Vagina (tissue), 2 donors: ENCODE measurements at regions not wholly inside any gene's neighbourhood (a gene's known extent, or its start where the extent isn't known, plus 50 kb on each side); places are given as distances from the start of the nearest gene placed in this dataset.
"Not testable (repeated sequence)": the region's sequence is repeated elsewhere in the genome, so short reads cannot be mapped to it uniquely, and the experiment has no call there.

Experiments
- DNase-seq, 2 donors: peaks; one replicate each; pipeline ENCODE4 v3.0.0-alpha.2; 2017; ENCODE audit errors: extremely low spot score in 2 of 2
- H3K27ac ChIP-seq: fragments of 200-600 bp; sonication (generic); one replicate; pipeline ENCODE4 v1.5.1; 2019
- H3K27me3 ChIP-seq: fragments of 200-600 bp; sonication (generic); one replicate; pipeline ENCODE4 v1.5.1; 2019
- H3K36me3 ChIP-seq, 2 donors: fragments of 200-600 bp; sonication (generic); one replicate each; pipeline ENCODE4 v1.5.1; 2017 to 2019
- H3K4me1 ChIP-seq: fragments of 200-600 bp; sonication (generic); one replicate; pipeline ENCODE4 v1.5.1; 2019
- H3K4me3 ChIP-seq, 2 donors: fragments of 200-600 bp; sonication (generic); 1 replicate in 1 of 2; 2 replicates in 1 of 2; pipeline ENCODE4 v1.5.1; 2016 to 2019
- H3K9me3 ChIP-seq: fragments of 200-600 bp; sonication (generic); one replicate; pipeline ENCODE4 v1.5.1; 2019
- CTCF ChIP-seq, 3 experiments: fragments of 450-650 bp in 2 of 3; fragments of 200-600 bp in 1 of 3; sonication (generic) in 1 of 3; IDR thresholded peaks; one replicate each; pipeline ENCODE4 v1.5.1; 2017 to 2019; ENCODE audit warnings: antibody characterized with exemption in 3 of 3, mild to moderate bottlenecking in 2 of 3, moderate library complexity in 2 of 3
- POLR2A ChIP-seq, 2 donors: fragments of 450-650 bp; IDR thresholded peaks; one replicate each; pipeline ENCODE4 v1.6.1; 2017; ENCODE audit warnings: antibody characterized with exemption in 2 of 2, mild to moderate bottlenecking in 2 of 2, moderate library complexity in 2 of 2
- POLR2AphosphoS5 ChIP-seq, 2 donors: sonication (generic); formaldehyde crosslinking; IDR thresholded peaks; one replicate each; pipeline ENCODE4 v1.9.0; 2017; ENCODE audit warnings: antibody characterized with exemption in 2 of 2, mild to moderate bottlenecking in 2 of 2, low read depth in 1 of 2; ENCODE audit not compliant: insufficient read depth in 1 of 2
- intact Hi-C: fragments of 100-400 bp; cut with DNase I; formaldehyde crosslinking; loops from one replicate; pipeline ENCODE4 v1.15.1; 2023

- H3K27ac ChIP-seq, result no peak overlapping the region
- no peaks in the 10 kb centered on the region for H3K9me3 ChIP-seq
- intact Hi-C loops, result no loop called here
- TF ChIP-seq CTCF (IDR thresholded peaks at IDR 0.05) (no peak), POLR2A (IDR thresholded peaks at IDR 0.05) (no peak), POLR2AphosphoS5 (IDR thresholded peaks at IDR 0.05; ENCODE audit: insufficient read depth in 1 of 2, low read depth in 1 of 2) (no peak)
- H3K4me3 ChIP-seq, result no peak overlapping the region
- DNase-seq, result no peak
- H3K4me1 ChIP-seq, result no peaks in the 10 kb centered on the region
- no peaks in the 10 kb centered on the region for H3K36me3 ChIP-seq
- no peaks in the 10 kb centered on the region for H3K27me3 ChIP-seq
Measured at GRCh38 chr2:225763711-225764110, 364.2 kb downstream of the NYAP2 start.

GRCh38 chr2:225761396-225761795 lies 361.9 kb downstream of the NYAP2 start:
- intact Hi-C loops, result no loop called here
- H3K4me3 ChIP-seq, result no peak overlapping the region
- no peaks in the 10 kb centered on the region for H3K9me3 ChIP-seq
- H3K27ac ChIP-seq, result no peak overlapping the region
- no peaks in the 10 kb centered on the region for H3K27me3 ChIP-seq
- TF ChIP-seq CTCF (IDR thresholded peaks at IDR 0.05) (no peak), POLR2A (IDR thresholded peaks at IDR 0.05) (no peak)
- no peaks in the 10 kb centered on the region for H3K36me3 ChIP-seq
- H3K4me1 ChIP-seq, result no peaks in the 10 kb centered on the region
- DNase-seq, result no peak

GRCh38 chr2:225757248-225757647 lies 357.7 kb downstream of the NYAP2 start:
- H3K27ac ChIP-seq, result no peak overlapping the region
- H3K4me3 ChIP-seq, result no peak overlapping the region
- H3K36me3 ChIP-seq, result no peaks in the 10 kb centered on the region
- DNase-seq, result no peak
- intact Hi-C loops, result no loop called here
- H3K9me3 ChIP-seq, result no peaks in the 10 kb centered on the region
- no peak for TF ChIP-seq POLR2A (IDR thresholded peaks at IDR 0.05)
- no peak for TF ChIP-seq CTCF (IDR thresholded peaks at IDR 0.05)
- no peak for TF ChIP-seq POLR2AphosphoS5 (IDR thresholded peaks at IDR 0.05; ENCODE audit: insufficient read depth in 1 of 2, low read depth in 1 of 2)
- H3K4me1 ChIP-seq, result no peaks in the 10 kb centered on the region
- no peaks in the 10 kb centered on the region for H3K27me3 ChIP-seq

GRCh38 chr2:225756198-225756597 lies 356.7 kb downstream of the NYAP2 start:
- Histone ChIP-seq H3K36me3 (no peaks in the 10 kb centered on the region), H3K9me3 (no peaks in the 10 kb centered on the region), H3K27me3 (no peaks in the 10 kb centered on the region), H3K4me1 (no peaks in the 10 kb centered on the region), H3K27ac (no peak overlapping the region), H3K4me3 (no peak overlapping the region)
- intact Hi-C loops, result no loop called here
- no peak for DNase-seq
- no peak for TF ChIP-seq CTCF (IDR thresholded peaks at IDR 0.05)
- no peak for TF ChIP-seq POLR2A (IDR thresholded peaks at IDR 0.05)
- no peak for TF ChIP-seq POLR2AphosphoS5 (IDR thresholded peaks at IDR 0.05; ENCODE audit: insufficient read depth in 1 of 2, low read depth in 1 of 2)

- intact Hi-C loops, result no loop called here
- H3K27me3 ChIP-seq, result no peaks in the 10 kb centered on the region
- no peak overlapping the region for H3K27ac ChIP-seq
- DNase-seq, result no peak
- H3K4me3 ChIP-seq, result no peak overlapping the region
- H3K36me3 ChIP-seq, result no peaks in the 10 kb centered on the region
- H3K4me1 ChIP-seq, result no peaks in the 10 kb centered on the region
- TF ChIP-seq POLR2AphosphoS5 (IDR thresholded peaks at IDR 0.05; ENCODE audit: insufficient read depth in 1 of 2, low read depth in 1 of 2) (no peak), POLR2A (IDR thresholded peaks at IDR 0.05) (no peak), CTCF (IDR thresholded peaks at IDR 0.05) (no peak)
- H3K9me3 ChIP-seq, result no peaks in the 10 kb centered on the region
Measured at GRCh38 chr2:225748609-225749008, 349.1 kb downstream of the NYAP2 start.

GRCh38 chr2:225743996-225744395 lies 344.5 kb downstream of the NYAP2 start:
- DNase-seq, H3K9me3 ChIP-seq, H3K27me3 ChIP-seq, H3K4me3 ChIP-seq, H3K27ac ChIP-seq, H3K4me1 ChIP-seq, intact Hi-C loops, H3K36me3 ChIP-seq: not testable (repeated sequence)
